ENCODE measurements at regions not wholly inside any gene's neighbourhood (a gene's known extent, or its start where the extent isn't known, plus 50 kb on each side); places are given as distances from the start of the nearest gene placed in this dataset.
"Not testable (repeated sequence)": the region's sequence is repeated elsewhere in the genome, so short reads cannot be mapped to it uniquely, and the experiment has no call there.

- DNase-seq, result no peak
Measured at GRCh38 chr16:63410594-63410993, 1374.4 kb upstream of the CDH8 start.

- DNase-seq, result no peak
Measured at GRCh38 chr16:63403792-63404191, 1367.6 kb upstream of the CDH8 start.

DNA sequence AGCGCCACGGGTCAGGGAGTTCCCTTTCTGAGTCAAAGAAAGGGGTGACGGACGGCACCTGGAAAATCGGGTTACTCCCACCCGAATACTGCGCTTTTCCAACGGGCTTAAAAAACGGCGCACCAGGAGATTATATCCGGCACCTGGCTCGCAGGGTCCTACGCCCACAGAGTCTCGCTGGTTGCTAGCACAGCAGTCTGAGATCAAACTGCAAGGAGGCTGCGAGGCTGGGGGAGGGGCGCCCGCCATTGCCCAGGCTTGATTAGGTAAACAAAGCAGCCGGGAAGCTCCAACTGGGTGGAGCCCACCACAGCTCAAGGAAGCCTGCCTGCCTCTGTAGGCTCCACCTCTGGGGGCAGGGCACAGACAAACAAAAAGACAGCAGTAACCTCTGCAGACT lies 1352.0 kb upstream of the CDH8 start:
- DNase-seq, result not testable (repeated sequence)

- DNase-seq, result no peak
Measured at GRCh38 chr16:63385714-63386432, 1349.6 kb upstream of the CDH8 start.

DNA sequence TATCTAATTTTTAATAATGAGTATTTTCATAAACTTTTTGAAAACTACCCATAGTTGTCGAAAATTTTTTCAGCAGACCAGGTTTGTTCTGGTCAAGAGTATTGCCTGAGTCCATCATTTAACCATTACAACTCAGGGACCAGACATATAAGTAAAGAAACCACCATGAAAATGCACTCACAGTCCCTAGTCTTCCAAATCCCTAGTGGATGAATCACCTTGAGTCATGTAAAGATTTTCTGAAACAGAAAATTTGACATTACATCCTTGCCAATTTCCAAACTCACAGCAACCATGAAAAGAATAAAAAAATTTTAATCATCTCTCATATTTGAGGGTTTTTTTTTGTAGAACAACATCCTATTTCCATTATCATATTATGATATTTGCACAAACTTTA lies 1337.5 kb upstream of the CDH8 start:
- DNase-seq, result no peak

GRCh38 chr16:63372815-63373214 lies 1336.6 kb upstream of the CDH8 start:
- no peak for DNase-seq

DNA sequence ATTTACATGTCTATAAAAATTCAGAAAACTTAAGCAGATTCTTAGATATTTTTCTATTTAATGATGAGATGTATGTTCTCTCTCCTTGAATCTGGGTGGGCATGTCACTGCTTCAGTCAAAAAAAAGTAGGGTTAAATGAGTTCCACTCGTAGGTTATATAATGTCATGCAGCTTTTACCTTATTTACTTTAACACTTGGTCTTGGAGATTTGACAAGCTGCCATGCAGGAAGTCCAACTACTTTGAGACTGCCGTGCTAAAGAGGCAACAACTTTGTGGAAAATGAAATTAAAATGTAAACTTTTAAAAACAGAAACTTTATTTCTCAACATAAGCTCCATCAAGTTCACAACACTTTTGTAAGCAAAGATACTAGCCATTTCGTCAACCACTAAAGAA lies 1336.0 kb upstream of the CDH8 start:
- DNase-seq, result no peak

DNA sequence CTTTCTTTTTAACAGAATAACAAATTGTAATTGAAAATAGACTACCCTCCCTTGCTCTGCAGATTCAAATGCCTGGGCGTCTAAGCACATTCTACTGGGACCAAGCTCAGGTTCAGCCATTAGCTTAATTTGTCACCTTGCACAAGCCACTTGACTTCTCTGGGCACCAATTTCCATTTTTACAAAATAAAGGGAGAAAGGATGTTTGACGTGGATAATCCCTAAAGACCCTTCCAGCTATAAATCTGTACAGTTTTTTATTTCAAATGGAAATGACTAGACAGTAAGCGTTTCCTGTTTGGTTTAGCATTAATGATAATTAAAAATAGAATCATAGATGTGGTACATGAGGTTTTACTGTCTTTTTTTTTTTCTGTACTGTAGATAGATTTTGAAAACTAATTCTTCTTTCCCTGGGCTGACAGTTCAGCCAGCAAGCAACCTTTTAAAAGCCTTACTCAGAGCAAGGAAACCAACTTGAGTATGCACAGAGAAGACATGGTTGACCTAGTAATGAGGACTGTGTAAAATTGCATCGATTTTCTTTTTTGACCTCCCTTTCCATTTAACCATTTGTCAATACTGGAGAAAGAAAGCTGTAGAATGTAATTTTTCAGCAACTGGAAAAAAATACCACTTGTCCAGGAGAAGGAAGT lies 1329.5 kb upstream of the CDH8 start:
- no peak for DNase-seq

GRCh38 chr16:63363738-63364137 lies 1327.5 kb upstream of the CDH8 start:
- DNase-seq, result no peak

DNA sequence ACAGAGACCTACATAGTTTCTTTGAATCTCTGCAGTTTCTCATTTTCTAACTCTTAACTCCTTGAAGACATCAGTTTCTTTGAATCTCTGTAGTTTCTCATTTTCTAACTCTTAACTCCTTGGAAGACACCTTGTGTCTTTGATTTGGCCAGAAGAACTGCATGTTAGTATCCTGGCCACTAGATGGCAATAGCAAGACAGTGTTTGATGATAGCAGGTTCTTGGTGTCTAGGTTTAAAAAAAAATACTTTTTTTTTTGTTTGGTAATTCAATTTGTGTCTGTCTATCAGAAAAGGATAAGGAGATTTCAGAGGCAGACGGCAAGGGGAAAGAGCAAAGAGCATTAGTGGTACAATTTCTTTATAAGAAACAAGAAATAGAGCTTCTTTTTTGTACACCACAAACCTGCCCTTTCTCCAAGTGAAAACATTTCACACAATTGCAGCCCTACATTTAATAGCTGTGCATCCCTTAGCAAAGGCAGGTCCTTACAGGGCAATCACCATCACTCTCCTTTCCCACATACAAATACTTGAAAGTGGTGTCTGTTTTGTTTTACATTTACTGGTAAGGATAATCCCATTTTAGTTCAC lies 1324.9 kb upstream of the CDH8 start:
- peak in 1 of 2 experiments; percentile 1 for DNase-seq

DNA sequence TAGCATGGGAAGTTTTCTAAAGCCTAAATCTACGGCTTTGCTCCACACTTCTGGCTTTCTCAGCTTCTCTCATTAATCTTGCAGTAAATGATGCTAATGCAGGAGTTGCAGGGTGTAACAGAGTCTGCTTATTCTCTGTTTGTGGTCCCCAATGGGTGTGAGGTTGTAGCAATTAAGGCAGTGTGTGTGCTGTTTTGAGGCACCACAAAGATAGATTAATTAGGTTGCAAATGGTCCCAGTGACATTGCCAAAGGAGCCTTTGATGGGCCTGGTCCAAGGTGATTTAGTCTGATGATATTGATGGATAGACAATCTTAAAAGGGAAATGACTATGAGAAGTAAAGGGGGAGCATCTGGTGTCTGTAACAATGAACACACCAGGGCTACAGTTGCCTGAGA lies 1313.7 kb upstream of the CDH8 start:
- no peak for DNase-seq

DNA sequence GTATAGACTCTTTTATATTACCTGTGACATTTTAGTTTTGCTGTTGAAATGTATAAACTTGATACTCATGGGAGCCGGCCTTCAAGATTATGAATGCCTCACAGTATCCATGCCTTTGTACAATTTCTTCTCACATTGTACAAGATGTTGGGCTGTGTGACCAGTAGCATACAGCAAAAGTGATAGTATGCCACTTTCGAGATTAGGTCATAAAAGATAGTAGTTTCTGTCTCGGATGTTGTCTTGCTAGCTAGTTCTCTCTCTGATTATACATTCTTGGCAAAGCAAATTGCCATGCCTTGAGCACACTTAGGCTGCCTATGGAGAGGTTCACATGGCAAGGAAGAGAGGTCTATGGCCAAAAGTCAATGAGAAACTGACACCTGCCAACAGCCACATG lies 1309.8 kb upstream of the CDH8 start:
- no peak for DNase-seq

DNA sequence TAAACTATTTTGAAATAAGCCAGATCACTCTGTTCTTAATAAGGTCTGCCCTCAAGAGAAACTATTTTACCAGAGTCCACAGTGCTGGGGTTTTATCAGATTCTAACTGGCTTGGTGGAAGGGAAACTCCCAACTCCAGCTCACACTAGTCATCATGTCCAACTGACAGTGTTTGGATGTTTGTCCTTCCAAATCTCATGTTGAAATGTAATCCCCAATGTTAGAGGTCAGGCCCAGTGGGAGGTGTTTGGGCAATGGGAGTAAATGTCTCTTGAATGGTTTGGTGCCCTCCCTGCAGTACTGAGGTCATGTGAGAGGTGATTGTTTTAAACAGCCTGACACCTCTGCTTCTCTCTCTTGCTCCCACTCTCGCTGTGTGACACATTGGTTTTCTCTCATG lies 1301.0 kb upstream of the CDH8 start:
- DNase-seq, result no peak

DNA sequence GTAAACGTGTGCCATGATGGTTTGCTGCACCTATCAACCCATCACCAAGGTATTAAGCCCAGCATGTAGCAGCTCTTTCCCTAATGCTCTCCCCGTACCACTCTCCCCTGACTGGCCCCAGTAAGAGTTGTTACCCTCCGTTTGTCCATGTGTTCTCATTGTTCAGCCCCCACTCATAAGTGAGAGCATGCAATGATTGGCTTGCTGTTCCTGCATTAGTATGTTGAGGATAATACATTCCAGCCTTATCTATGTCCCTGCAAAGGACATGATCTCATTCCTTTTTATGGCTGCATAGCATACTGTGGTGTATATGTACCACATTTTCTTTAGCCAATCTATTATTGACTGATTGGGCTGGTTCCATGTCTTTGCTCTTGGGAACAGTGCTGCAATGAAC lies 1294.9 kb upstream of the CDH8 start:
- DNase-seq, result no peak

DNA sequence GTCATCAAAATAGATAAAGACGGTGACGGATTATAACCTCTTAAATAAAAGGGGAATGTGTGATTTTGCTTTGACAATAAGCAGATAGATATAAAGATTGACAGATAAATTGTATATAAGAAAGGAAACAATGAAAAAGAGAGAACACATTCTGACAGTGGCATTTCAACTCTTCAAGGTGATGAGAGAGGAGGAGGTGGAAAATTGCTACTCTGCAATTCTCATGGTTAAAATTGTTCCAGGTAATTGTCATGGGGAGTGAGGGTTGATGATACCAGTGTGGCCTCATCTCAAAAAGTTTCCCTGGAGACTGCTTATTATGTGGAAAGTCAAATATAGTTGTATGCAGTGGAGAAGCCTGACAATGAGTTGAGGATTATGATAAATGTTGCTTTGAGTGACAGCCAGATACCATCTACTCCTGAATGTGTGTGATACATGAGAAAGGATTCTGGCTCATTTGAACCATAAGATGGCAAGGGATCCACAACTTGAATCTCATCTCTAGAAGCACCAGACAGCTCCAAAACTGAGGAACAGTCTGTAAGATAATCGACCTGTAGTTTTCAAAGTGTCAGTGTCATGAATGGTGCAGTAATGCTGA lies 1290.6 kb upstream of the CDH8 start:
- DNase-seq, result no peak

GRCh38 chr16:63323722-63324705 lies 1287.8 kb upstream of the CDH8 start:
- DNase-seq, result no peak

DNA sequence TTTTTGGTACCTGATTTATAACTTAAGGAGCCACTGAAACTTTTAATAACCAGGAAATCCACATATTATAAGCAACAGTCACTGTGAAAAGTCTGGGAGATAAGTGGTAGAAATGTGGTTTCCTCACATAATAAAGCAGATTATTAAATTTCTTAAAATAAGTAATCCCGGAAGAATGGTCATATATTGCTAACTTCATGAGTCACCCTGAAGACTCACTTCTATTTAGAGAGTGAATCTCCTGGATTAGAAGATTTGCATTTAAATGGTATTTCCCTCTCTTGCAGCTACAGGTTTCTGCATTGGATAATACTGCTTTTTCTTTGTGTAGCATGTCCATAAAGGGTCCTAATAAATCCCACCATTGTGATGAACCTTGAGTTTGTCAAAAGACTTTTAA lies 1286.8 kb upstream of the CDH8 start:
- DNase-seq, result no peak

DNA sequence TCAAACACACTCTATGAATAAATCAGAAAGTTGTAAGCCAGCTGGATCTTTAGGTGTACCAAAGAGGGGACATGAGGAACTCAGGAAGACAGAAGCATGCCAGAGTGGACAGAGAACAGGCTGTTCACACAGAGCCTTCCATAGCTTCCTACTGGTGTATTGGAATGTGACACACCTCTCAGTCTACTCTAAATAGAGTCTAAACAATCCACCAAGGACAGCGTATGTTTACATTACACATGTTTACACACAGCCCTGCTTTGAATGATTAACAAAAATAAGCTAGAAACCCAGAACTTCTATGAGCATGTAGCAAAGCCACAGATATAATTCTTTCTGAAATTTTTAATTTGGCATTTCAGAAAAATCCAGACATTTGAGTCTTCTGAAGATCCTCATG lies 1279.0 kb upstream of the CDH8 start:
- DNase-seq, result no peak

DNA sequence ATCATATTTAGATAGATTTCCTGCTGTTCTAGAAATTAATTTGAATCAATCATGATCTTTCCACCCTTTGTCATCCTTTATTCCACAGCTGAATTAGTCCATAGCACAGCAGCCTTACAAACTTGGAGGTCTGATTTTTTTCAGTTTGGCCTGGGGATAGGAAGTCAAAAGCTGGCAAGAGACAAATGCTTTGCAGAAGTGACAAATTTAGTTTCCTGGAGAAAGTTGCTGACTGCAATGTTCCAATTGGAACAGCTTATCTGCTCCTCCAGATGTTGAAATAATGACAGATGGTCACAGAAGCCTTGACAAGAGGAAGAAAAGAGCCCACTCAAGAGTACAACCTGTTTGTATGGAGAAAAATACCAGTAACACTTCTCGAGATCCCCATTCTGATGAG lies 1276.1 kb upstream of the CDH8 start:
- DNase-seq, result no peak

DNA sequence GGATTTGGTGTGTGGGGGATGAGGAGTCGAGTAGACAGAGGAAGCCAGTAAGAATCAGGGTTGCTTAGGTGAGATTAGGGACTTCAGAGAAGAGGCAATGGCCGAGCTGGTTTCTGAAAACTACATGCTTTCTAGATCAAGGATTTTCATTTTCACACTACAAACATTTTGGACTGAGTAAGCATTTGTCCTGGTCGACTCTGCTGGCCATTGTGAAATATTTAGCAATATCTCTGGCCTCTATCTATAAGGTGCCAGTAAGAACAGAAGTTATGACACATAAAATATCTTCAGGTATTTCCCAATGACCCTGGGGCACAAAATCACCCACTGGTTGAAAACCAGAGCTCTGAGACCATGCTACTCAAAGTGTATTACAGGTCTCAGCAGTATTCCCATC lies 1275.1 kb upstream of the CDH8 start:
- no peak for DNase-seq

- DNase-seq, result no peak
Measured at GRCh38 chr16:63302811-63303210, 1266.6 kb upstream of the CDH8 start.

DNA sequence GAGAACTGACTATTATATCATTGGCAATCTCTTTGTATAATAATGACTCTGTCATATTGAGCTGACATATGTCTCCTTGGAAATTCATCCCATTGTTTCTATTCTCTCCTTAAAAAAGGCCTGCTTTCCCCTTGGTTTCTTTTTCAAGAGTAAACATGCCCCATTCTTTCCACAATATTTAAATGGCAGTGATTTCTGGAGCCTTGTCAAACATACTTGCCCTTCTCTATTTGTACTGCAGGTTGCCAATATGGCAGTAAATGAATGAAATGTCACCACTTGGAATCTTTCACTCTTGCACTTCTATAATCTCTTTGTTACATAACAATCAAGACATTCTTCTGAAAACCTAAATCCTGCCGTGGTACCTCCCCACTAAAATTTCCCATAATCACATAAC lies 1265.1 kb upstream of the CDH8 start:
- no peak for DNase-seq

DNA sequence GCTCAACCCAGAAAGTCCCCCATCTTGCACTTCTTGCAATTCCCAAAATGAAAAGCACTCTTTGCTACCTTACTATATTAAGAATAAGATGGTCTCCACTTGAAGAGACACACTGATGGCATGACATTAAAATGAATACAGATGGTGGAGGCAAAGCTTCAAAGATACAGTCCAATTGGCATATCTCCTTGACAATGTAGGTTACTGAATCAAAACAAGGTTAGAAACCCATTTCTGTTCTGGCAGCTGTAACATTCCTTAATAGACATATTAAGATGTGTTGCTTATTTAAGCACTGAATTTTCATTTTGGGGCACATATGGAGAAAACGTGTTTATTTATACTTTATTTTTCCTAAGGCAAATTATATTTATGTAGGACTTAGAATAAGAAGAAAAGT lies 1262.8 kb upstream of the CDH8 start:
- no peak for DNase-seq

All from NCI-H1930 (cell line).